CD14-positive monocyte (primary cell): ENCODE measurements at regions not wholly inside any gene's neighbourhood (a gene's known extent, or its start where the extent isn't known, plus 50 kb on each side); places are given as distances from the start of the nearest gene placed in this dataset.

Source experiments
- DNase-seq, 3 donors: peaks; one replicate each; pipeline ENCODE4 v3.0.0-alpha.2; 2011 to 2022
- H2AFZ ChIP-seq: 2 replicates; pipeline ENCODE4 v1.6.0; 2012; ENCODE audit warnings: mild to moderate bottlenecking, low read depth, low read length, inconsistent platforms; ENCODE audit not compliant: insufficient read depth, poor library complexity, severe bottlenecking
- H3K27ac ChIP-seq, 2 donors: 1 replicate in 1 of 2; 2 replicates in 1 of 2; pipeline ENCODE4 v1.5.1; 2012 to 2013; ENCODE audit warnings: low read length in 2 of 2, control low read depth in 1 of 2, inconsistent platforms in 1 of 2, low read depth in 1 of 2, mild to moderate bottlenecking in 1 of 2
- H3K27me3 ChIP-seq, 2 donors: one replicate each; pipeline versions ENCODE4 v1.6.0 to v1.6.1; 2011 to 2013; ENCODE audit warnings: low read length in 2 of 2; ENCODE audit not compliant: control insufficient read depth in 2 of 2, insufficient read depth in 2 of 2
- H3K36me3 ChIP-seq, 2 donors: replicated peaks in 1 of 2; 1 replicate in 1 of 2; 2 replicates in 1 of 2; pipeline versions ENCODE4 v1.5.1 to v1.6.1; 2012 to 2013; ENCODE audit warnings: low read length in 2 of 2, control low read depth in 1 of 2, inconsistent platforms in 1 of 2, mild to moderate bottlenecking in 1 of 2; ENCODE audit not compliant: insufficient read depth in 2 of 2, control insufficient read depth in 1 of 2
- H3K4me1 ChIP-seq, 2 donors: 1 replicate in 1 of 2; 2 replicates in 1 of 2; pipeline versions ENCODE4 v1.5.1 to v1.6.1; 2012 to 2013; ENCODE audit warnings: low read length in 2 of 2, control low read depth in 1 of 2, inconsistent platforms in 1 of 2, mild to moderate bottlenecking in 1 of 2, moderate library complexity in 1 of 2; ENCODE audit not compliant: insufficient read depth in 2 of 2, control insufficient read depth in 1 of 2
- H3K4me2 ChIP-seq: replicated peaks from 2 replicates; pipeline ENCODE3; 2012; ENCODE audit warnings: low read length, moderate library complexity, mild to moderate bottlenecking; ENCODE audit not compliant: poor library complexity, severe bottlenecking; ENCODE audit errors: extremely low read depth
- H3K4me3 ChIP-seq, 3 experiments: fragments of 200-600 bp in 1 of 3; sonication (generic) in 1 of 3; replicated peaks in 1 of 3; 1 replicate in 2 of 3; 2 replicates in 1 of 3; pipeline ENCODE4 v1.5.1; 2011 to 2013; ENCODE audit warnings: low read length in 3 of 3, mild to moderate bottlenecking in 3 of 3, control low read depth in 2 of 3, low read depth in 2 of 3, inconsistent platforms in 1 of 3, moderate library complexity in 1 of 3
- H3K79me2 ChIP-seq: 2 replicates; pipeline ENCODE4 v1.6.0; 2012; ENCODE audit warnings: mild to moderate bottlenecking, control low read depth, inconsistent platforms, low read length, moderate library complexity; ENCODE audit not compliant: insufficient read depth
- H3K9ac ChIP-seq: 2 replicates; pipeline ENCODE4 v1.6.0; 2017; ENCODE audit warnings: low read length, mild to moderate bottlenecking; ENCODE audit not compliant: insufficient read depth, poor library complexity, severe bottlenecking
- H3K9me3 ChIP-seq, 2 donors: replicated peaks in 1 of 2; 1 replicate in 1 of 2; 2 replicates in 1 of 2; pipeline versions ENCODE4 v1.5.1 to v1.6.1; 2012 to 2013; ENCODE audit warnings: low read length in 2 of 2, control low read depth in 1 of 2; ENCODE audit not compliant: control insufficient read depth in 1 of 2, insufficient read depth in 1 of 2
- H4K20me1 ChIP-seq: 2 replicates; pipeline ENCODE4 v1.6.0; 2012; ENCODE audit warnings: mild to moderate bottlenecking, low read length, control low read depth, moderate library complexity; ENCODE audit not compliant: insufficient read depth
- H3K27ac Mint-ChIP-seq, 7 donors: one replicate each; pipeline ENCODE4 v1.8.0; 2020; ENCODE audit warnings: mild to moderate bottlenecking in 7 of 7, mixed read lengths in 7 of 7, moderate library complexity in 6 of 7, inconsistent platforms in 2 of 7
- H3K27me3 Mint-ChIP-seq, 3 donors: one replicate each; pipeline ENCODE4 v1.8.0; 2021 to 2022; ENCODE audit warnings: low read depth in 3 of 3, mild to moderate bottlenecking in 3 of 3, mixed read lengths in 3 of 3, moderate library complexity in 3 of 3, inconsistent platforms in 1 of 3
- H3K36me3 Mint-ChIP-seq, 2 donors: one replicate each; pipeline ENCODE4 v1.8.0; 2020; ENCODE audit warnings: mixed read lengths in 2 of 2, inconsistent platforms in 1 of 2, mild to moderate bottlenecking in 1 of 2
- H3K4me1 Mint-ChIP-seq: one replicate; pipeline ENCODE4 v1.8.0; 2020; ENCODE audit warnings: mild to moderate bottlenecking, mixed read lengths
- H3K4me3 Mint-ChIP-seq, 2 donors: one replicate each; pipeline ENCODE4 v1.8.0; 2020; ENCODE audit warnings: mild to moderate bottlenecking in 2 of 2, mixed read lengths in 2 of 2, moderate library complexity in 1 of 2
- H3K9me3 Mint-ChIP-seq, 7 donors: one replicate each; pipeline ENCODE4 v1.8.0; 2020 to 2022; ENCODE audit warnings: mixed read lengths in 7 of 7, mild to moderate bottlenecking in 6 of 7, moderate library complexity in 6 of 7, inconsistent platforms in 2 of 7
- CTCF ChIP-seq: fragments of 200-600 bp; IDR thresholded peaks from one replicate; pipeline ENCODE4 v1.8.0; 2022; ENCODE audit warnings: antibody characterized with exemption, mild to moderate bottlenecking
- WGBS: methylation state at CpG from one replicate; pipeline ENCODE4 v1.1.5; 2013; ENCODE audit warnings: missing lambda C conversion rate; ENCODE audit not compliant: insufficient coverage; 5-methylcytosine and 5-hydroxymethylcytosine counted together
- intact Hi-C, 2 donors: fragments of 100-400 bp; cut with micrococcal nuclease; formaldehyde crosslinking; loops; one replicate each; pipeline versions ENCODE4 v1.15.0 to v1.15.1; 2023

DNA sequence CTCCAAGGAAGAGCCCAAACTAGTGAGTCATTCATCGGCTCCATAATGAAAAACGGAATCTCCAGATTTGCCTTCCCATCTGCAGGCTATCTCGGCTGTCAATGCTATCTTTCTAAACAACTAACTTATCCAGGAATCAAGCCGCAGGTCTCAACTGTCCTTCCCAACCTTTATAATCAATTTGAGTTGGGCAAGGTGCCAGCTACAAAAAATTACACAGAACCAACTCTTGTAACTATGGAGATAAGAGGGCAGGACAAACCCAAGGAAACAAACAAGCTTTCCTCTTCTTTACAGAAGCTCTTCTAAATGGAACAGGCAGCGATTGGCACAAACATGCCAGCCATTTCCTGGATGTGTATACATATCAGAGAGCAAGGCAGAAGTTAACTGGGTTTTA is 61.2 kb upstream of the RAI2 start:
- Histone ChIP-seq H3K4me1 (no peaks in the 10 kb centered on the region), H3K36me3 (no peaks in the 10 kb centered on the region), H3K27me3 (no peaks in the 10 kb centered on the region), H3K79me2 (no peaks in the 10 kb centered on the region), H2AFZ (no peak overlapping the region), H4K20me1 (no peaks in the 10 kb centered on the region), H3K9ac (no peak overlapping the region), H3K4me3 (no peak overlapping the region), H3K9me3 (no peaks in the 10 kb centered on the region), H3K27ac (no peak overlapping the region), H3K4me2 (no peak overlapping the region)
- no peak for TF ChIP-seq CTCF
- Mint-ChIP-seq H3K27ac (no peak overlapping the region), H3K9me3 (peaks cover 0 to 9% (median 2%) of the 10 kb centered on the region in 7 donors), H3K4me3 (no peak overlapping the region), H3K27me3 (peaks cover 0 to 4% (median 2%) of the 10 kb centered on the region in 3 donors), H3K4me1 (no peaks in the 10 kb centered on the region), H3K36me3 (no peaks in the 10 kb centered on the region)
- intact Hi-C loops = no loop called here
- no peak for DNase-seq
- WGBS = no CpG with 5 or more reads among the region's 5 CpGs

DNA sequence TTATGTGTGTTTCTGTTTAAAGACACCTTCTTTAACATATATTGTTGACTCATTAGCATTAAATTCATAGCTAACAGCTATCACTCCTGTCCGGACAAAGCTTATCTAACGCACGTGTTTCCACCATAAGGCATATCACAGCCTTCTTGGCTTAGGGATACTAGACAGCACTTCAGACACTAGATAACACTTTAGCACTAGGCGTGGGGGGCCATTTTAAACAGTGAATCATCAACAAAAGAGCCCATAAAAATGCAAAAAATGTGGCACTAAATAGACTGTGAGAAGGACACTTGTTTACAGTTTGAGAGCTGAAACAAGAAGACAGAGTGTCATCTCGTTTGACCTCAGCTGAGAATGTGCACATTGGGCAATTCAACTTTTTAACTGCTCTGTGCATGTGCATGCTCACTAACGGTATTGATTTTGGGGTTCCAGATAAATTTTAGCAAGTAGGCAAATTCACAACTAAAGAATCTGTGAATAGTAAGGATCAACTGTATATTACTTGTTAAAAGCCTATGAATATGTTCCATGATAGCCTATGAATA is 58.9 kb upstream of the RAI2 start:
- Histone ChIP-seq H3K9me3 (no peaks in the 10 kb centered on the region), H3K36me3 (no peaks in the 10 kb centered on the region), H3K27me3 (no peaks in the 10 kb centered on the region), H4K20me1 (no peaks in the 10 kb centered on the region), H3K27ac (no peak overlapping the region), H3K4me1 (no peaks in the 10 kb centered on the region), H3K79me2 (no peaks in the 10 kb centered on the region), H2AFZ (no peak overlapping the region), H3K4me2 (no peak overlapping the region), H3K4me3 (no peak overlapping the region), H3K9ac (no peak overlapping the region)
- TF ChIP-seq CTCF = no peak
- Mint-ChIP-seq H3K36me3 (no peaks in the 10 kb centered on the region), H3K4me3 (no peak overlapping the region), H3K9me3 (peaks cover 0 to 9% (median 0%) of the 10 kb centered on the region in 7 donors), H3K27ac (no peak overlapping the region), H3K27me3 (peaks cover 2 to 6% (median 2%) of the 10 kb centered on the region in 3 donors), H3K4me1 (no peaks in the 10 kb centered on the region)
- DNase-seq = no peak
- WGBS = 82% methylated on average over 3 of the region's 6 CpGs
- intact Hi-C loops = no loop called here
